Left hindlimb (tissue), 1 donor: ENCODE measurements at regions not wholly inside any gene's neighbourhood (a gene's known extent, or its start where the extent isn't known, plus 50 kb on each side); places are given as distances from the start of the nearest gene placed in this dataset.

ENCODE experiments used
- DNase-seq: peaks from one replicate; pipeline ENCODE4 v3.0.0-alpha.2; 2018

DNA sequence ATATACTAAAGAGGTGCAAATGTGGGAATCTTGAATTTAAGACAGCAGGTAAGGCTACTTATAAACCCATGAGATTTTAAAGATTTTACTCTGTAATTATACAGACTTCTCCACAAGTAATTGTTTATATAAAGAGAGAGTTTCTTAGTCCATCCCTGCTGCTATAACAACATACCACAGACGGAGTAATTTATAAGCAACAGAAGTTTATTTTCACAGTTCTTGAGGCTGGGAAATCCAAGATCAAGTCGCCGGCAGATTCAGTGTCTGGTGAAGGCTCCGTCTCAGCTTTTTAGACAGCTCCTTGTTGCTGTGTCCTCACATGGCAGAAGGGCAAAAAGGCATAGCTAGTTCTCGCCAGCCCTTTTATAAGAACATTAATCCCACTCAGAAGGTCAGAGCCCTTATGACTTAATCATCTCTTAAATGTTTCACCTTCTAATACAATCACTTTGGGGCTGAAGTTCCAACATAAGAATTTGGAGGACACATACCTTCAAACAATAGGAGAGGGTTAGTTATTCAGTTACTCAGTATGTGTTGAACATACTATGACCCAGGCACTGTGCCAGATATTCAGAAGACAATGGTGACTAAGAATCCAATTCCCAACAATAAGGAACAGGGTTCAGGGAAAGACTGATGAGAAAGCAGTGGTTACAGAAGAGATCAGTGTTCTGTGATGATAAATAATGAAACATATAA is 466.0 kb downstream of the RIT2 start:
- no peak for DNase-seq

DNA sequence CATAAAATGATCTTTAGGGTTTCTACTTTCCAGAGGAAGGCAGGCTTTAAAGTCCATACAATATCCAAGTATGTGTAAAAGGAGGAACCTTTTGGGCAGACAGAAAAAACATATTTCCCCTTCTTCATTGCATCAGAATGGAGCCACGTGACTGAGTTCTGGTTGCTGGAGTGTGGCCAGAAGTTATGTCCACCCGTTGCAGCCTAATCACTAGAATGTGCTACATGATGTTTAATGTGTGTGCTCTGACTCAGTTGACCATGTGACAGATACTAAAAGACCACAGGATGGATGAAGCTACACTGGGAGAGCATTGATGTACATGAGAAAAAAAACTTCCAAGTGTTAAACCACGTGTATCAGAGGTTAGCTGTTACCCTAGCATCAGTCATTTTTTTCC is 460.9 kb downstream of the RIT2 start:
- DNase-seq = no peak

DNA sequence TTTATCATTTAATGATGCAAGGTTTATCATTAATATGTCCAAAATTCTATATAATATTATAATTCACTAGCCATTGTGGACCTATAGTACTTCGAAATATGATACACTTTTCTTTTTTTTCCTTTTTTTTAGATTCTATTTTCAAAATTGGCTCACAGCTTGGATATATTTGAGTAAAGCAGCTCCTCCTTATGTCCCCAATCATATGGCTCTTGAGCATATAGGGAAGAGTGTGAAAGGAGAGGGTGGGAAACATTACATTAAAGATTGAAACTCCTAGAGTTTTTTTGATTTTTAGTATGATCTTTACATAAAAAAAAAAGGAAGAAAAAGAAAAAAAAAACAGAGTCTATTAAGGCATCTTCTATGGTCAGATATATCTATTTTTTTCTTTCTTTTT is 457.9 kb downstream of the RIT2 start:
- no peak for DNase-seq

DNA sequence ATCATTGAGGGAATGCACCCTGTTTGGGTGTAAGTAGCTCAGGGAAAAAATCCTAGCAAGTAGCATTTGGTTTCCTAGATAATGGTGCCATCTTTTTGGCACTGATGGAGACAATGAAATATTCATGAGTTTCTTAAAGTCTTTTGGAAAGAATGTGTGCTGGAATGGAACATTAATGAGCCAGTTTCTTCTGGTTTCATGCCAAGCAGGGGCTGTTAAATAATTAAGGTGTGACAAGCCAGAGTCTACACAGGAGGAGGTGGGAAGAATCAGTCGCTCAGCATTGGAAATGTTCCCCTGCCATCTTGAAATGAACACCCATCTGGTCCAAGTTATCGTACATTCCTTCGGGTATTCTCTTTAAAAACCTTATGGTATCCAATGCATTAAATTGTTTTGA is 457.3 kb downstream of the RIT2 start:
- no peak for DNase-seq

DNA sequence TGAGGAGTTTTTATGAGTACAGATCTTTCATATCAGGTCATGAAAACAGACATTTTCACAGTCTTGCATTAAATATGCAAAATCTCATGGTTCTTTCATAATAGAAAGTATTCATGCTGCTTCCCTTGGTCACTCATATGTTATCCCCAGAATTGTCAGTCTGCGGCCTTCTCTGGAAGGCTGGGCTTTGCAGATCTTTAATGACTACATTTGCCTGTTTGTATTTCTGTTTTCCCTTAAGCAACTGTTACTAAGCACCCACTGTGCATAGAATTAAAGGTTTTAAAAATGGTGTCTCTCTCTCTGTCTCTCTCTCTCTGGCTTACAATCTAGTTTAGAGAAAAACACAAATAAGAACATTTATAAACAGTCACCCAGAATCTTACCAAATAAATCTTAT is 456.3 kb downstream of the RIT2 start:
- DNase-seq = no peak

DNA sequence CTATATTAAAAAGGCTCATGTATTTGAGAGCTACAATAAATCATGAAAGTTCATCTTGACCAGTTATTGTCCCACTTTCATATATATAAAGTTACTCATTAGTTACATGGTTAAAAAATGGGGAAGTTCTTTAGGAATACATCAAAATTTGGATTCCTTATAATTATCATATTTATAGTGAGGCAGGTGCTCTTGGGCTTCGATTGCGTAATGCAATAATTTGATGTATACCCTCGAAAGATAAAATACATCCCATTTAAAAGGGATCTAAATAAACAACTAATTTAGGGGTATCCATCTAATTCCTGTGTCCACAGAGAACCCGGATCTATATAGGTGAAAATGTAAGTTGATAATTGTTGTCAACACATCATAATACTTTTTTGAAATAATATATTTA is 444.6 kb downstream of the RIT2 start:
- no peak for DNase-seq

DNA sequence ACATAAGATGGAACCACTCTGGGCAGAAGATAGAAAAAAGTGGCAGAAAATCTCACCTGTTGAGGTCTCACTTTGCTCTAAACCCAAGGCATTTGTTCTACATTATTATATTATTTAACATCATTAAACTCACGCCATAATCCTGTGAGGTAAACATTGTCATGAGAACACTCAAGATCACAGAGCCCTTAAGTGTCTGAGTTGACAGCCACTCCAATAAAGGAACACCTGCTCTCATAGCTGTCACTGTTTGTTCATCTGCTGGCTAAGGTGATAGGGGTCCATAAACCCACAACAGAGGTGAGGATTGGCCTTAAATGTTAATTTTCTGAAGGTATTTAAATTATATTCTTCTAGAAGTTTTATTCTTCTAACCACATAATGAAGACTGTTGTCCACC is 439.7 kb downstream of the RIT2 start:
- no peak for DNase-seq

DNA sequence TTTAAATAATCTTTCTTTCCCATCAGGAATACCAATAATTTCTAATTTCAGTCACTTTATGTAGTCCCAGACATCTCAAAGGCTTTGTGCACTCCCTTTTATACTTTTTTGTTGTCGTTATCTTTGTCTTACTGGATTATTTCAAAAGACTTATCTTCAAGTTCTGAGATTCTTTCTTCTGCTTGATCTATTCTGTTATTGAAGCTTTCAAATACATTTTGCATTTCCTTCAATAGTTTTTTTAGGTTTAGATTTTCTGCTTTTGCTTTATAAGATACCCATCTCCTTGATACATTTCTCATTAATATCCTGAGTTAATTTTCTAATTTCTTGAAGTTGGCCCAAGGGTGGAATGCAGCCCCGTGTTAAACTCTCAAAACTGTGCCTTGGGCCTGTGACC is 432.4 kb downstream of the RIT2 start:
- DNase-seq = no peak

DNA sequence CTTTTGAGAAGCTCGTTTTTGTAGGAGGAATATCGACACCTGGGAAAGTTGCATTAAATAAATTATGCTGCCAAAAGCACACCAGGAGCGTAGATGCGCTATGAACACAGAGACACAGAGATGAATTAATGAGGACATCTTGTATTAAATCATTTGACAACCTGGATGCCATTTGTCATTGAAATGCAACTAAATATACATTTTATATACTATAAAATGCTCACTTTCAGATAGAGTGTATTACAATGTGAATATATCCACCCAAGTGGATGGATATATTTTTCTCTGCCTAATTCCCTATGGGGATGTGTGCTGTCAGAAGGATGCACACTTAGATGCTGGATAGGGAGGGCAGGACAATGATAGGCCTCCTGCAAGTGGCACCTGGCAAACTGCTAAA is 426.2 kb downstream of the RIT2 start:
- DNase-seq = no peak
